ENCODE measurements at regions not wholly inside any gene's neighbourhood (a gene's known extent, or its start where the extent isn't known, plus 50 kb on each side); places are given as distances from the start of the nearest gene placed in this dataset.

- no TSS peak for BruUV-seq (replicated peaks)
- no peaks in the 10 kb centered on the region for H3K36me3 ChIP-seq (ENCODE audit: control insufficient read depth in 2 of 2, insufficient read depth in 2 of 2, low read length in 1 of 2)
- in situ Hi-C loops (cut with MboI) (no loop called here), intact Hi-C loops (cut with micrococcal nuclease; ENCODE audit: unreplicated experiment) (no loop called here)
- no peak for FAIRE-seq
- DNase-seq (ENCODE audit: low read depth, low spot score) = no peak
- no peak overlapping the region for H3K27ac ChIP-seq (ENCODE audit: control insufficient read depth, insufficient read depth)
- POLR2A ChIA-PET = no interaction called here
- no peaks in the 10 kb centered on the region for H3K27me3 ChIP-seq (replicated peaks in 1 of 2; ENCODE audit: control insufficient read depth in 2 of 2, insufficient read depth in 2 of 2, low read length in 1 of 2)
- H3K9ac ChIP-seq (ENCODE audit: control insufficient read depth, insufficient read depth, low read length) = no peak overlapping the region
- CTCF ChIA-PET = no interaction called here
- ATAC-seq = no peak
- SMC1A ChIA-PET (ENCODE audit: uncharacterized antibody, unreplicated experiment) = no interaction called here
- WGBS (ENCODE audit: insufficient coverage, insufficient replicate concordance, low lambda C conversion rate, missing lambda C conversion rate) = 12% methylated on average over 4 of the region's 4 CpGs
- no peak overlapping the region for H3K4me3 ChIP-seq
- H3K79me2 ChIP-seq (ENCODE audit: control insufficient read depth, insufficient read depth, low read length) = no peaks in the 10 kb centered on the region
- H2AFZ ChIP-seq (ENCODE audit: control insufficient read depth, low read depth, low read length) = no peak overlapping the region
- no peak overlapping the region for H3K4me2 ChIP-seq (ENCODE audit: control insufficient read depth, insufficient read depth)
- no peaks in the 10 kb centered on the region for H3K9me3 ChIP-seq (replicated peaks; ENCODE audit: control insufficient read depth, insufficient read depth, low read length)
- H4K20me1 ChIP-seq (ENCODE audit: control insufficient read depth, insufficient read depth) = no peaks in the 10 kb centered on the region
- RAD21 ChIA-PET (ENCODE audit: unreplicated experiment) = no interaction called here
- no peaks in the 10 kb centered on the region for H3K4me1 ChIP-seq (ENCODE audit: control insufficient read depth, insufficient read depth, low read length)
- TF ChIP-seq PRDM15 (CRISPR knock-in tag; IDR thresholded peaks at IDR 0.05) (no peak), ETV6 (conservative IDR thresholded peaks at IDR 0.05 in 1 of 2, IDR thresholded peaks at IDR 0.05 in 1 of 2; ENCODE audit: borderline replicate concordance in 1 of 2, low read depth in 1 of 2) (no peak), FOS (IDR thresholded peaks at IDR 0.05; ENCODE audit: borderline replicate concordance, extremely low read depth, insufficient read length) (no peak), RCOR1 (conservative IDR thresholded peaks at IDR 0.05; ENCODE audit: low read depth, low read length) (no peak), RAD21 (IDR thresholded peaks at IDR 0.05; ENCODE audit: insufficient read depth, low read depth, low read length) (no peak), EED (IDR thresholded peaks at IDR 0.05; ENCODE audit: low read depth) (no peak), CBFB (IDR thresholded peaks at IDR 0.05; ENCODE audit: low read depth) (no peak), RELA (IDR thresholded peaks at IDR 0.05; ENCODE audit: borderline replicate concordance, partially characterized antibody) (no peak), IKZF1 (conservative IDR thresholded peaks at IDR 0.05) (no peak), USF1 (IDR thresholded peaks at IDR 0.05; ENCODE audit: borderline replicate concordance, extremely low read length, insufficient read depth, low read depth, low read length) (no peak), MLLT1 (IDR thresholded peaks at IDR 0.05) (no peak), E2F8 (IDR thresholded peaks at IDR 0.05; ENCODE audit: low read depth, partially characterized antibody) (no peak), MXI1 (IDR thresholded peaks at IDR 0.05; ENCODE audit: low read depth, low read length) (no peak)
Observed at GRCh38 chr10:126838316-126838715, 66.9 kb upstream of the DOCK1 start.

Data from GM12878 (cell line).